HUES64 (cell line): ENCODE measurements at regions not wholly inside any gene's neighbourhood (a gene's known extent, or its start where the extent isn't known, plus 50 kb on each side); places are given as distances from the start of the nearest gene placed in this dataset.
A peak's percentile ranks its signal among the peaks of the same experiment; 100 is the strongest.
"Not testable (repeated sequence)": the region's sequence is repeated elsewhere in the genome, so short reads cannot be mapped to it uniquely, and the experiment has no call there.

ENCODE experiments used
- H3K27ac ChIP-seq: 2 replicates; pipeline ENCODE4 v1.7.0; 2013; ENCODE audit warnings: low read depth, low read length, inconsistent platforms
- H3K27me3 ChIP-seq: 2 replicates; pipeline ENCODE4 v1.6.1; 2013; ENCODE audit warnings: mild to moderate bottlenecking, low read length; ENCODE audit not compliant: insufficient read depth
- H3K36me3 ChIP-seq: 2 replicates; pipeline ENCODE4 v1.6.1; 2013; ENCODE audit warnings: mild to moderate bottlenecking, low read length; ENCODE audit not compliant: insufficient read depth
- H3K4me1 ChIP-seq: 2 replicates; pipeline ENCODE4 v1.6.1; 2013; ENCODE audit warnings: mild to moderate bottlenecking, low read length, moderate library complexity; ENCODE audit not compliant: insufficient read depth
- H3K4me3 ChIP-seq: 2 replicates; pipeline ENCODE4 v1.5.1; 2013; ENCODE audit warnings: mild to moderate bottlenecking, low read length, moderate library complexity
- H3K9ac ChIP-seq: 2 replicates; pipeline ENCODE4 v1.6.1; 2013; ENCODE audit warnings: mild to moderate bottlenecking, low read depth, low read length
- H3K9me3 ChIP-seq: 2 replicates; pipeline ENCODE4 v1.6.1; 2013; ENCODE audit warnings: low read depth, low read length; ENCODE audit not compliant: insufficient read depth
- WGBS: fragments of 150-250, 120-280 bp; methylation state at CpG from one replicate; pipeline ENCODE4 v1.1.7; 2013; ENCODE audit warnings: missing lambda C conversion rate; 5-methylcytosine and 5-hydroxymethylcytosine counted together

DNA sequence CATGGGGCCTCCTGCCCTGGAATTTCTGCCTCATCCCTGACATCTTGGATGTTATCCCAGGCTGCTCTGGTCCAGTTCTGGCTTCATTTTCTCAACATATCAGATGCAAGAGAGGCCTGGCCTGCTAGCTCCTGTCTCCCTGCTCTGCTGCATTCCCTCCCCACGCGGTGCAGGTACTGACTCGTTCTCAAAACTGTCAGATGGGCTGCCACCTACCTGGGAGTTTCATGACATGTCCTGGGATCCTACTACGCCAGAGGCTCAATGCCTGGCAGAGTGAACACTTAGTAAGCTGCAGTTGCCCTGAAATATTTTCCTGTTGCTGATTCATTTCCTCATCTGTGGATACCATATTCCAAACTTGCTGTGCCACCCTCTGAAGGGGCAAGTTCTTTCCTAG is 126.7 kb upstream of the PLGLB2 start:
- not testable (repeated sequence) for H3K9ac ChIP-seq, H3K4me3 ChIP-seq, H3K27ac ChIP-seq, H3K9me3 ChIP-seq, H3K36me3 ChIP-seq, H3K4me1 ChIP-seq, H3K27me3 ChIP-seq
- no CpG with 5 or more reads among the region's 4 CpGs for WGBS

DNA sequence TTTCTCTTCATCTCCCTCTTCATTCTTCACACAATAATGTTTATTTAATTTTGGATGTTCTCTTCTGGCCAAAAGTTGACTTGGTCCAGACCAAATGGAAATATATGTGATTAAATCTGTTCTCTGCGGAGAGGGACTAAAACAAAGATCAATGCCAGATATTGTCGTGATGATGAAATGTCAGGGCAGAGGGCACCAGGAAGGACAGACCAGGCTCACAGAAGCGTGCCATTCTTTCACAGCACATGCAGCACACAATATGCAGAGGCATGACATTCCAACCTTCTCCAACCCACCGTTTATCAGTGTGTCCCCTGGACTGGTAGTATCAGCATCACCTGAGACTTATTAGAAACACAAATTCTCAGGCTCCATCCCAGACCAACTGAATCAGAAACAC is 125.2 kb upstream of the PLGLB2 start:
- H3K9me3 ChIP-seq, H3K36me3 ChIP-seq, H3K4me3 ChIP-seq, H3K27me3 ChIP-seq, H3K27ac ChIP-seq, H3K9ac ChIP-seq, H3K4me1 ChIP-seq: not testable (repeated sequence)
- no CpG with 5 or more reads among the region's 4 CpGs for WGBS

DNA sequence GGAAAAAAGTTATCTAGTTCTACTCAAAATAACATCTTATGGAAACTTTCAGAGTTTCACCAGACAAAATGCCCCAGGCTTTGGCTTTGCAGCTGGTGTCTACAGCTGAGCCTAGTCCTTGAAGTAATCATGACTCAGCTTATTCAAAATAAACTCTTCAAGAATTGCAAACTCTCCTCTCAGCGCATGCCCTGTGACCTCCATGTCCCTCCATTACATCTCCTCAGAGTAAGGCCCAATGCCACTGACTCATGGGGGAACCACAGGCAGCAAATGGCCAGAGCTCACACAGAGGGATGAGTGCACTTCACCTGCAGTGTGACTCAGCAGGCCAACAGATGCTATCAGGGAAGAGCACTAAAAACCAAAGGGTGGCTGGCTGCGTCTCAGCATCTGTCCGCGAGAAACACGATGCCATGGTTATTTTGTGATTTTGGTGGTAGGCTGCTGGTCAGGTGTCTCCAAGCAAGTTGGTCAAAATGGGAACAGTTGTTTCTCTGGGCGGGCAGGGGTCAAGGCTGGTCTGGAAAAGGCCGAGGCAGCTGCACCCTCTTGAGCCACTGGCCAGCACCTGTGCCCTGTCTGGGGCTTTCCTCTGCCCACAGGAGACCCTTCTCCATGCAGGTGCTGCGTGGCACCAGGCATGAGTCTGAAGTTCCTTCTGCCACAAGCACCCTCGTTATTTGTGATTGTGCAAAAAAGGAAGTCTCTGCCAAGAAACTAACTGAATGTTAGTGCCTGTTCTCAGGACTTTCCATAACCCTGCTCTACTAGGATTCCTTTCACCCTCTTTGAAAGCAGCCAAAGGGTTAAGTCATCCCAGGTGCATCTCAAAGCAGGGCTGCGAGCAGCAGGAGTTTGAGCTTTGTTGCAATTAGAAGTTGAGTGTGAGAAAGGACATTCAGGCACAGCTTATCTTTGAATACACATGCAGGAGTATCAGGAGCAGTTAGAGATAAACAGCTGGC is 118.1 kb upstream of the PLGLB2 start:
- H3K9me3 ChIP-seq, H3K36me3 ChIP-seq, H3K4me3 ChIP-seq, H3K9ac ChIP-seq, H3K4me1 ChIP-seq, H3K27me3 ChIP-seq: not testable (repeated sequence)
- H3K27ac ChIP-seq = peak overlapping the region; percentile 62; the same call in 1 of the 2 replicates
- 66% methylated on average over 4 of the region's 10 CpGs for WGBS

DNA sequence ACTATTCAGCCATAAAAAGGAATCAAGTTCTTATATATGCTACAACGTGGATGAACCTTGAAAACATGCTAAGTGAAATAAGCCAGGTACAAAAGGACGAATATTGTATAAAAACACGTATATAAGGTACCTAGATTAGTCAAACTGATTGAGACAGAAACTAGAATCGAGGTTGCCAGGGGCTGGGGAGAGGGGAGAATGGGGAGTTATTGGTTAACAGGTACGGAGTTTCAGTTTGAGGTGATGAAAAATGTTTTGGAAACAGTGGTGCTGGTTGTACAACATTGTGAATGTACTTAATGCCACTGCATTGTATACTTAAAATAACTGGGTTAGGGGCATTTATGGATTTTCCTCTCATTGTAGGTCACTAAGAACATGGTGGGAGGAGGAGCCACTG is 117.0 kb upstream of the PLGLB2 start:
- not testable (repeated sequence) for H3K9ac ChIP-seq, H3K4me1 ChIP-seq, H3K27ac ChIP-seq, H3K27me3 ChIP-seq, H3K4me3 ChIP-seq, H3K36me3 ChIP-seq, H3K9me3 ChIP-seq
- no CpG with 5 or more reads among the region's 5 CpGs for WGBS

DNA sequence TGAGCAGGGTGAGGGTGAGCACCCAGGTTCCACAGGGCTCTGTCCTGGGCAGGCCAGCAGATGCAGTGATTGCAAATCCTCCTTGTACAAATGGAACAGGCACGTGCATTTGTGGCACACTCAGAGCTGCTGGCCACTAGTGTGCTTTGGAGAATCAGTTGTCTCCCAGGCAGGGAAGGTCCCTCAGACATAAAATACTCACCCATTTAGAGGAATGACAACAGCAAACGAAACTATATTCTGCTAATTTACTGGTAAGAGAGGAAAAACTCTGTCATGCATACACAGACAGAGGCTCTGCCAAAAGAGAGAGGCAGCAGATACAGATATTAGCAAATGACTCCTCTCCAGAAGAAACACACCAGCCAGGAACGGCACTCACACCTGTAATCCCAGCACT is 116.5 kb upstream of the PLGLB2 start:
- 83% methylated on average over 1 of the region's 3 CpGs for WGBS
- H3K27me3 ChIP-seq = not testable (repeated sequence)

DNA sequence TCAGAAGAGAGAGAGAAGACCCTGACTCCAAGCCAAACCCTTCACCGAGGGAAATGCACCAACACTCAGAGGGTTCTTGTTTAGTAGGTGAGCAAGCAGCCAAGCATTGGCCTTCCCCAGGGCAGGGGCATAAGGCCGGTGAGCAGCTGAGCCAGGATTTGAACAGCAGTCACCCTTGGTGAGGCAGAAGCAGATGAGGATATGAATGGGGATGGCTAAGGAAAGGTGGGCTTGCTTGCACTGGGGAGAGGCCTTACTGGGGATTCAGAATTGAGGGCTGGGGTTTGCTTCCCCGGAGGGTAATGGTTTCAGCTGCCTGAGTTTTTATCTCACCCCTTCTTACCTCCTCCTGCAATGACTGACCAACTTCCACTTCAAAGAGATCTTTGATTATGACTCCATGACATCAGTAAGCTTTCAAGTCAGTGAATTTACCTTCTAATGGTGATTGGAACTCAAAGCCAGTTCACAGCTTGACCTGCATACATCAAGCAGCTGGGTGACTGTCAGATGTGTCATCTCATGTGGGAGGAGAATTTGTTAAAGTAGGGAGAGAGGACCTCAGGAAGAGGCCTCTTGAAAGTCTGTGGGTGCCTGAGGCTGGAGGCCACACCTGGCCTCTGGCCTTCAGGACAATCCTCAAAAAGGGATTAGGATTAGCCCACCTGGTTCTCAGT is 114.5 kb upstream of the PLGLB2 start:
- WGBS = 76% methylated on average over 2 of the region's 3 CpGs
- not testable (repeated sequence) for H3K27me3 ChIP-seq, H3K4me3 ChIP-seq, H3K4me1 ChIP-seq, H3K9ac ChIP-seq, H3K9me3 ChIP-seq, H3K36me3 ChIP-seq, H3K27ac ChIP-seq

More for the DNA sequence above, 116.5 kb upstream of the PLGLB2 start:
- not testable (repeated sequence) for H3K4me3 ChIP-seq, H3K4me1 ChIP-seq, H3K9ac ChIP-seq, H3K27ac ChIP-seq, H3K36me3 ChIP-seq, H3K9me3 ChIP-seq

DNA sequence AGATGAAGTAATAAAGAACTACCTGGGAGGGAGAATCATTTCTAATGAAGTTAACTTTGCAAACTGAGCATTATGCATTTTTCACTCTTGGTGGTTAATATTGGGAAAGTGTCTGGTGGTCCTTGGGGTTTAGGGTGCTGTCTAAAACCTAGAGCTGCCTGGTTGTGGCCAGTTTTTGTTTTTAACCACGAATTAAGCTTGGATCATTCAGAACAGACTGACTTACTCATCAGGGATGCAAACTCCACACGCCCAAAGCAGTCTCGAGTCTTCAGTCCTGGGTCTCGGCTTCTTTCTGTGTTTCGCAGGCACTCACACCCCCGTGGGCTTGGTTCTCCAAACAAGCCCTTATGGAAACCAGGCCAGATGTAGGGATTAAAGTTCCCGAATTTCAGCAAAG is 113.8 kb upstream of the PLGLB2 start:
- H3K9ac ChIP-seq, H3K36me3 ChIP-seq: not testable (repeated sequence)
- 96% methylated on average over 5 of the region's 7 CpGs for WGBS

DNA sequence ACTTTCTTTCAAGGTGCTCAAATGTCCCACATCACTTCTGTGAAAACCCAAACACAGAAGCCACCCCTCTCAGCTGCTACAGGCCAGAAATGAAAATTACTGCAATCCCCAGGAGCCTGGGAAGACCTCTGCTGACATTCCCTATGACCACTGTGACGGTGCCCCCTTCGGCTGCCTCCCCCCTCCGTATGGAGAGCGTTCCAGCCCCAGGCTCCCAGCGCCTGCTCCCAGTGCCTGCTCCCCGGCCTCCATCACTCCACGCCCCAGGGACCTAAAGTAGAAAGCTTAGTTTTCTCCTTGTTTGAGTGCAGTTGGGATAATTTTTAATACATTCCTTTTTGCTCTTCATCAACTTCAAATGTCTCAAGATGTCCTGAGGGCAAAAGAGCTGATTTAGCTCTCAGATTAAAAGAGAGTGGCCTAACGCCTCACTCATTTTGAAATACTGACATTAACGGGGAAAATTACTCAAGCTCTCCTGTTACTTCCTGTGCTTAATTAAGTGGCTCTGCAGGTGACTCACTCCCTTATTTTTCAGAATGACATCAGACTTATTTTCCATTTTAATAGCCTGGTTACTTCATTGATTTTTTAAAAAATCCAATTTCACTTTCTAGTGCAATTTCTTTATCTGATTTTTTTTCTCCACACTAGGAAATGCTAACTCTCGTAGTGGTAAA is 112.8 kb upstream of the PLGLB2 start:
- WGBS = 35% methylated on average over 5 of the region's 10 CpGs
- H3K36me3 ChIP-seq, H3K4me3 ChIP-seq, H3K9me3 ChIP-seq, H3K27ac ChIP-seq, H3K9ac ChIP-seq, H3K4me1 ChIP-seq, H3K27me3 ChIP-seq: not testable (repeated sequence)

More for the DNA sequence above, 113.8 kb upstream of the PLGLB2 start:
- H3K4me3 ChIP-seq, H3K27ac ChIP-seq, H3K9me3 ChIP-seq, H3K4me1 ChIP-seq, H3K27me3 ChIP-seq: not testable (repeated sequence)

DNA sequence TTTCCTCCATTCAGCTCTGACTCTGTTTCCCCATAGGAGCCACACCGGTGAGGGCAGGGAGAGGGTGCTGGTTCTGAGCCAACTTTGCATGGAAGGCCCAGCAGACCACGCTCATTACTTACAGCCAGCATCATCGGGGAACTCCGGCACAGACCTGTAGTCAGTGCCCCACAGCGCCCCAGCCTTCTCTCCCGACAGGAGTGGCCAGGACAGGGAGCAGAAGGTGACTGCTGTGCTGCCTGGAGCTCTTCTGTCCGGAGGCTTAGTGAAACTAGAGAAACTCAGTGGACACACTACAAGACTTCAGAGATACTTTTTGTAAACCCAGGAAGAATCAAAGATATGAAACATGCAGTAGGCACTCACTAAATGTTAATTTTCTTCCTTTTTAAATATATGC is 111.6 kb upstream of the PLGLB2 start:
- H3K4me1 ChIP-seq, H3K4me3 ChIP-seq, H3K27ac ChIP-seq, H3K27me3 ChIP-seq, H3K36me3 ChIP-seq, H3K9ac ChIP-seq, H3K9me3 ChIP-seq: not testable (repeated sequence)
- 92% methylated on average over 5 of the region's 7 CpGs for WGBS

DNA sequence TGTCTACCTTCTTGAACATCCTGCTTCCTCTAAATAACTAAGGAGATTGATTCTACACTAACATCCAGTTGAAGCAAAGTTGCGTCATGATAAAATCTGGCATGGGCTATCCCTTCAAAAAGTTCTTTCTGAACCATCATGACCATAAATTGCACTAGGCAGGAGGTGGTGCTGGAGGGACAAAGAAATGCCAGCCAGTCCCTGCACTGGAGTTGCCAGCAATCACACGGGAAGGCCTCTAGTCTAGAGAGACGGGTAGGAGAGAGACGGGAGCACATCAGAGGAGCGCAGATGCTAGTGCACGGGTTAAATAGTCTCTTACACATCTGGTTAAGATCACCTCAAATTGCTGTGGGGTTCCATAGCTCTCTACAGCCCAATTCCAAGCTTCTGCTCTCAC is 111.2 kb upstream of the PLGLB2 start:
- H3K27ac ChIP-seq = not testable (repeated sequence)
- WGBS = 88% methylated on average over 5 of the region's 6 CpGs

DNA sequence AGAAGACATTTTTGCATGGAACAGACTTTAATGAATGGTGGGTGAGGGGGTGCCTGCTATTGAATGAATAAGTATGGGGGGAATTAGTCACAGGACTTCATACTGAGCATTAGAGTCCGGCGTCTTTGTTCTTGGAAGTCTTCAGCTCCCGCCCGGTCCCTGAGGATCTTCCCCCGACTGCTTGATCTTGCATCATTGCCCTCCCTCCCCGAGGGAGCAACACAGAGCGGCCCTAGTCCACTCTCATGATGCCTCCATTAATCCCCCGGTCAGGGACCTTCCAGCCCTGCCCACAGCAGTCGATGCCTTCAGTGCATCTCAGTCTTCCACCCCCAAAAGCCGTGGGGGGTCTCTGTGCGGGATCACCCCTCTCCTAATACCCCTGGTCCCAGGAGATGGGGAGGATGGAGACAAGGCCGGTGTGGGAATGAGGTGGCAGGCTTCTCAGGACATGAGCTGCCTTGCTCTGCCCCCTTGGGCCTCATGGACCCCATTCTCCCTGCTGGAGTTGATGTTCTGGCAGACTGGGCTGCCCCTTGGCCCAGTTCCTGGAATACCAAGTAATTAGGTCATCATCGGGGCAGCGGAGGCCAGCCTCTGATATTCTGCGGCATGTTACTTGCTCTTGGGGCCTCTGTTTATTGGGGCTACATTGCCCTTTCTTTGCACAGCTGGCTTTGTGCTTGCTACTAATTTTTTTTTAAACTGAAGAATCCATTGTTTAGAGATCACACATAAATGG is 110.5 kb upstream of the PLGLB2 start:
- not testable (repeated sequence) for H3K9me3 ChIP-seq, H3K27me3 ChIP-seq, H3K27ac ChIP-seq, H3K9ac ChIP-seq, H3K36me3 ChIP-seq, H3K4me1 ChIP-seq, H3K4me3 ChIP-seq
- 97% methylated on average over 8 of the region's 15 CpGs for WGBS

More for the DNA sequence above, 111.2 kb upstream of the PLGLB2 start:
- not testable (repeated sequence) for H3K27me3 ChIP-seq, H3K36me3 ChIP-seq, H3K4me1 ChIP-seq, H3K4me3 ChIP-seq, H3K9ac ChIP-seq, H3K9me3 ChIP-seq
